HS-27A (cell line): ENCODE measurements at regions not wholly inside any gene's neighbourhood (a gene's known extent, or its start where the extent isn't known, plus 50 kb on each side); places are given as distances from the start of the nearest gene placed in this dataset.
A peak's percentile ranks its signal among the peaks of the same experiment; 100 is the strongest.

Source experiments
- DNase-seq: peaks from one replicate; pipeline ENCODE4 v3.0.0-alpha.2; 2012; ENCODE audit warnings: low read depth, missing footprints

DNA sequence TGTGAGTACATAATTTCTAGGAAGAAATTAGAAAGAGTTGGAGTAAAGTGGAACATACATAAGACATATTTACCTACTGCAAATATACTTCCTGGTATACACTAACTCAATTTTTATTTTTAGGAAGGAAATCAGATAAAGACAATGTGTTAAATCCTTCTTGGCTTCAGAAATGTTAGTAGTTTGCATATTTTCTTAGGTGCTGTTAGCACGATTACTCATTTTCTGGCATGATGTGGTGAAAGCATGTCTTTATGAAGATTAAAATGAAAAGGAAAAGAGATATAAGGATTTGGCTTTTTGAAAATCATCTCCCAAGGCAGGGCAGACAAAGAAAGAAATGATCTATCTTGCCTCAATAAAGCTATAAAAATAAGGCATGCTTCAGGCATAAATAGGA is 287.6 kb upstream of the E2F7 start:
- DNase-seq = no peak

- DNase-seq = no peak
These were observed 286.5 kb upstream of the E2F7 start for GRCh38 chr12:77351860-77352259.

DNA sequence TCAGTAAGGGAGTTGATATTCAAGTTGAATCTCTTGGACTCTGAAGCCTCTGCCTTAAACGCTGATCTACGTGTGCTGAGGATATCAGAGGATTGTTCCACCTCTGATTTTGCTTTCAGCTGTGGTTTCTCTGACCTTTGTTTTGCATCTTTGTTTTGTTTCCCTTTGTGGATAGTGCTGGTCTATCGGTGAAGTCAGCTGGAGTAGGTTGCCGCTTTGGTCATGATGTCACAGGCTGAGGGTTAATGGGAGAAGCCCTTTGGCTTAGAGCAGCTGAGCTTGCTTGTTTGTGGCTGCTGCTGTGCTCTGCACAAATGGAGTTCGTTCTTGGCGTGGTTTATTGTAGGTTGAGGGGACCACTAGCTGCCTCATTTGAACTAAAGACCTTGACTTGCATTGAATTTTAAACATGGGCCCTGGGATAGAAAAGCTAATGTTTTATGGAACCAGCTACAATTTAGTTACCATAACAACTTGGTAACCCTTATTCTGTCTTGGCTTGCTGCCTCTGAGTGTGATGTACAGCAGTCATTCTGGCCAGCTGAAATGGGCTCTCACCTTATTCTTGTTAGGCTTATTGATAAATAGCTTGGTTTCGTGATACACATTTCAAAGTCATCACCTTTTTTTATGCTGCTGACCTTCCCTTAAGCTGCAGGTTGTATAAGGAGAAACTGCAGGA is 284.5 kb upstream of the E2F7 start:
- no peak for DNase-seq

DNA sequence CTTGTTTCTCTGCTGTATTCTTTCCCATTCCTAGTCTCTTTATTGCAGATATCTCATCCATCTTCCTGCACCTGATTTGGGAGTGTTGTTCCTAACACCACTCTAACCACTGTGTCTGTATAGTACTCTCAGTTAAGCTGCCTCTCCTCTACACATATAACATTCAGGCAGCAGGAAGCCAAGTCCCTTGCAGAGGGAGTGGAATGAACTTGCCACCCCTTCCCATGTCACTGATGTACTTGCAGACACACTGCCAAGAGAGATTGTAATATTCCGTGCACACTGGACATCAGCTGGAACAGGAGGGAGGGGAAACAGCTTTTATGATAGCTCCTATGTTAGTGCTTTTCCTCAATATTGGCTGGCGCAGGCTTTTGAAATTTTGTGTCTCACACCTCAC is 281.6 kb upstream of the E2F7 start:
- DNase-seq = no peak

DNA sequence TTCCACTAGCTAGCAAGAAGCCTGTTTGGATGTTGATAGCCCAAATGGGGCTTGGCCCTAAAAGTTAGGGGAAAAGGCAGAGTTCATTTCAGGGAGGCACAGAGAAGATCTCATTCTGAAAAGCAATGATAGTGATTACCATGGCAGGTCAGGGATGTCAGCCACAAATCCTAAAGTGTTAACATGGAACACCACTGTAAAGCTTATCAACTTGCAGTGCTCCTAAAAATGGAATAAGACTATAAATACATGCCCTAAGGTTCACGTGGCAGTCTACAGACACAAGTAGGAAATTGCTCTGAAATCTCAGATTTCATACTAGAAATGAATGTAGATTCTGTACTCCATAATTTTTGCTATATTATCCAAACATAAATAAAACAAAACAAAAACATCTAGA is 280.0 kb upstream of the E2F7 start:
- DNase-seq = no peak

- no peak for DNase-seq
These were observed 279.3 kb upstream of the E2F7 start for GRCh38 chr12:77344651-77345050.

DNA sequence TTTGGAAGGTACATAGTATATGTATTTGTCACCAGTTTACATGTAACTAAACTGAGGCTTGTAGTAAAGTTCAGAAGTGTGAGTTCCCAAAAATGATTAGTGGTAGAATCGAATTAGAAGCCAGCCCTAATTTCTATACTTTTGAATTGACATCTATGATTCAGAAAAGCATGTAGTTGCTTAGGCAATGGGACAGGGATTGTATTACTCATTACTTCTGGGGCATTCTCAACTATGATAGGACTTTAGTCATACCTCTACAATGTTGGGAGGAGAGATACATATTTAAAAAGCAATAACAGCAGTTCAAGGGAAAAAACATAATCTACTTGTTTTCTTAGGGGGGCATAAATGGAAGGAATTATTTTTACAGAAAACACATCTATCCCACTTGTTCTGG is 277.9 kb upstream of the E2F7 start:
- no peak for DNase-seq

DNA sequence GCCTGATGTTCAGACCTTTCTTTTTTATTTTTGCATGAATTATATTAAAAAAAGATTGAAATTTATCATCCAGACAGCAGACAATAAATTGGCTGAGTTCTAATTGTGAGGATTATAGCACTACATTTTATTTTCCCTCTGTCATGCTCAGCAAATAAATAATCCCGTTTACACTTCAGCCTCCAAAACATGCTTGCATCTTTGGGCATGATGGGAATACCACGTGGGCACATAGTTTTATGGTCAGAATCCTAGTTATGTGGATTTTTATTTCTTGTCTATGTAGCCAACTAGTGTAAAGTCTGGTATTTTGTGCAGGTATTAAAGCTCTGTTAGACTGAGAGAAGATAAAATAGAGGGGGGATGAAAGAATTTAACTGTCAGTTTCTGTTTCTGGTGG is 276.9 kb upstream of the E2F7 start:
- DNase-seq = no peak

GRCh38 chr12:77339610-77340009 is 274.2 kb upstream of the E2F7 start:
- no peak for DNase-seq

- DNase-seq = no peak
These were observed 272.0 kb upstream of the E2F7 start for GRCh38 chr12:77337362-77337761.

DNA sequence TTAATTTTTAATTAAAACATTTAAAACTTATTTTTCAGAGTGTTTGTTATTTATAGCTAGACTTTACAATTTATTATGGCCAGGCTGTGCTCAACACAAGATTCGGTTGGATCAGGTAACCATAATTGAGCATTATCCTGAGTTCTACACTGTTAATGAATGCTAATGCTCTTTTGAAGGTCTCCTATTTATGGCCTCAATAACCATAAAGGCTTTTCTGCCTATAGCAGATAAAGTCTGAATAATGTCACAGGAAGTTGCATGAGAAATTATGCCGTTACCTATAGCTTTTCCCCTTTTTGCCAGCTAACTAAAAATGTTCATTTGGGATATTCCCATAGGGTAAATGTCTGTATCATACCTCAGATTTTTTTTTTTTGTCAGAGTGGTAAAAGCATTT is 269.4 kb upstream of the E2F7 start:
- DNase-seq = no peak

DNA sequence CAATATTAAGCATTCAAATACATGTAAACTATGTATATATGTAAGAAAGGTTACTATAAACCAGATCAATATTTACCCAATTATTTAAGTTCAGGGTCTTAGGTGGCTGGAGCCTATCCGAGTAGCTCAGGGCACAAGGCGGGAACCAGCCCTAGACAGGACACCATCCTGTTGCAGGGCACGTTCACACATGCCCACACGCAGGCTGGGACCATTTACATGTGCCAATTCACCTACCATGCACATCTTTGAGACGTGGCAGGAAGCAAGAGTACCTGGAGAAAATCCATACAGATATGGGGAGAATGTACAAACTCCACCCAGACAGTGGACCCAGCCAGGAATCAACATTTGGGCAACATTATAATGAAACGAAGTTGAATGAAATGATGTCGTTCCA is 263.0 kb upstream of the E2F7 start:
- no peak for DNase-seq

- no peak for DNase-seq
These were observed 260.3 kb upstream of the E2F7 start for GRCh38 chr12:77325511-77326236.

DNA sequence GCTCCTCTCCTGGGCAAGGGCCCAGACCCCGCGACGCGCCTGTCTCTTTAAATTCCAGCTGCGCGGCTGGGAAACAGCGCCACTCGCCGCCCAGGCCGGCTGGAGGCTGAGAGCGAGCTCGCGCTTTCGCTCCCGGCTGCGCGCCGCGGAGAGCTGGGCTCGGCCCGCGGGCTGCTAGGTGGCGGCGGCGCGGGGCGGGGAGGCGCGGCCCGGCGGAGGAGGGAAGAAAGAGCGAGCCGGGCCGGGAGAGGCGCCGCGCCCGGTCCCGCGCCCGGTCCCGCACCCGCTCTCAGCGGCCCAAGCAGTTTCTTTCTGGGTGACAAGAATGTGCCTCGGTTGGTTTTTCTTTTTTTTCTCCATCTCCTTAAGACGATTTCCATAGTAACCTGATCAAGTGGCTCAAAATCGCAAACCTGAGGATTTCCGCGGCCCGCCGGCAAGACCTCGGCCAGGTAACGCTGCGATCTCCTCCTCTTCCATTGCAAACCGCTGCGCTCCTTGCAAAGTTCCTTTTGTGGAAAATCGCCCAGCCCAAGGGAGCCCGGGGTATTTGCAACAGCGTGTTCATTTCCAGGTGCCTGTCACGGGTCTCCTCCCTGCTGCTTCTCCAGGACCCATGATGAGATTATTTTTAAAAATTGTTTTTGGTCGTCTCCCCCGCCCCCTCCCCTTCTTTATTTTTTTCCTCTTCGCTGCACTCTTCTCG is 259.5 kb upstream of the E2F7 start:
- peak; percentile 30 for DNase-seq

DNA sequence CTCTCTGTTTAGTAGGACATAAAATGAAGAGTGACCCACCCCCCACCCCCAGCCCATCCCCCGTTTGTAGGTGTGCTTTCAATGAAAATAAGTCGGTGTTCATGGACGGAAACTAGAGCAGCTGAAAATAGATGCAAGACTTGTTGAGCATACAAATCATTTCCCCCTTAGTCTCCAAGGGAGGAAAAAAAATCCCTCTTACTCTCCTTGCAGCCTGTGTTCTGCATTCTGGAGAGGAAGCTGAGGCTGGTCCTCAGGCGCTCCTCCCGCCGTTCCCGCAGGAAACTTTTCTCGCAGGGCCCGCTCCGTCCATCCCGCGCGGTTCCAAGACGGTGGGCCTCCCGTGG is 259.0 kb upstream of the E2F7 start:
- no peak for DNase-seq

DNA sequence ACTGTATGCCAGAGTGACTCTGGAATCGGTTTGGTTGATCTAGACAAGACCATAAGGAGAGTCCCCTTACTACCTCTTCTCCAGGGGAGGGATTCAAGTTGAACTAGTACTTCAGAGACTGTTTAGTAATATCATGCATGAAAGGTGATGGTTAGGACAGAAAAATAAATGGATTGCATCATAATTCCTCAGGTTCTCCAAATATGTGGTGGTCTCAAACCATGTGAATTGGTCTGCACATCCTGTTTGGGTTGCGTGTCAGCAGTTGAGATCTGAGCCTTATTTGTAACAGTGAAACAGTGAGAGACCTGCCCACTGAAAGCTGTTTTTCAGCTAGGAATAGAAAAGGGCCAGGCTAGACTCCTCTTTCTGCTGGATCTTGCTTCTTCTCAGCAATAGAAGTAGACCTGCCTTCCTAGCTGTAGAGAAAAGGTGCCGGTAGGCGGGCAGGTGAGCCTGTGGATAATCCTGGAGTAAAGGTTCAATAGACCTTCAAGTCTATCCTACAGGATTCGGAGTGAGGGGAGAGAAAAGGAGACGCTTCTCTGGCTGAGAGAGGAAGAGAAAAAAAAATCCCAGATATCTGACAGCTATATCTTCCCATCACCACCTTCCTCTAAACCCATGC is 258.5 kb upstream of the E2F7 start:
- DNase-seq = no peak

DNA sequence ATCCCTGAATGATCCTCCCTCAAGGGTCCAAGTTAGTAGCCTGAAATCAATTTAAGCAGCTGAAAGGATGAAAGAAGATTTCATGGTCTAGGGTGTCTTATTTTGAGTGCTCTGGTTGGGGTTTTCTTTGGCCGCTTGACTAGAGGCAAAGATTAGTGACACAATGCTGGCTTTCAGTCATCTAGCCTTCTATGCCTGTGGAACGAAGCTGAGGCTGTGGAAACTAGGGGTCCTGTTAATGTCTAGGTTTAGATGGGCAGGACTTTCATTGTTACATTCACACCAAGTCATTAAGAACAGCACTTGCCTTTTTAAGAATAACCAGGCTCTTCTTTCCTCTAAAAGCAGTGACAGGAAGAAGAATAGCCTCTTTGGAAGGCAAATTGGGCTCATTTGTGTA is 253.8 kb upstream of the E2F7 start:
- DNase-seq = no peak

- DNase-seq = no peak
These were observed 250.0 kb upstream of the E2F7 start for GRCh38 chr12:77315407-77315806.

- DNase-seq = no peak
These were observed 249.1 kb upstream of the E2F7 start for GRCh38 chr12:77314378-77315052.

DNA sequence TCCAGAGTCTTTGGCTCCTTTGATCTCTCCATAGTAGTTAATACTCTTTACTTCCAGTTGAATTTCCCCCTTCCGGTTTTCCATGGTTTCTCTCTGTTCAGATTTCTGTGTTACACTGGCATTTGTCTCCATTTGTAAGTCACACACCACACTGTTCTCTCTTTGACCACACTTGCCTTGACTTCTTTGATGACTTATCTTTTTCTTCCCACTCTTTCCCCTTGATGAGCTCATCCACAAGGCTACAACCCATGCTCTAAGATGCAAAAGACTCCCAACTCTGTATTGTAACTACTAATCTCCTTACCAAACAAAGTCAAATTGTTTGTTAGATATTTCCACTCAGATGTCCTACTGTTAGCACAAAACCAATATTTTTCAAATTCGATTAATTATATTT is 242.7 kb upstream of the E2F7 start:
- no peak for DNase-seq

- no peak for DNase-seq
These were observed 235.4 kb upstream of the E2F7 start for GRCh38 chr12:77300811-77301210.

- peak; percentile 62 for DNase-seq
These were observed 234.7 kb upstream of the E2F7 start for GRCh38 chr12:77299910-77300669.
